ENCODE measurements at regions not wholly inside any gene's neighbourhood (a gene's known extent, or its start where the extent isn't known, plus 50 kb on each side); places are given as distances from the start of the nearest gene placed in this dataset.
A peak's percentile ranks its signal among the peaks of the same experiment; 100 is the strongest.

DNA sequence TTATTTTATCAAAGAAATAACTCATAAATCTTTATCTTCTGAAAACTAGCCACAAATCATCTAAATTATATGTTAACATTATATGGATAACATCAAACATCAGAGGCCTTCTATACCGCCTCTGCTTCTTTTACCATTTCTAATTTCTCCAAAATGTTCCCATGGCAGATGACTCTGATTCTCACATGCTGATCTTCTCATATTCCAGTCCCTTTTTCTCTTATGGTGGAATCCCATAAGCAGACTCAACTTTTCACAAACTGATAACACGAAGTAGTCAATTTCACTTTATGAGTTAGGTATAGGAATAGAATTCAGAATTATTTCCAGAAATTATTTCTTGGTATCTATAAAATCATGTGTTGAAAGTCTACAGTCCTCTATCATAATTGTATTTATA, 212.3 kb downstream of the ENC1 start:
- no peak for DNase-seq (ENCODE audit: low read depth in 1 of 2, low spot score in 1 of 2)
- Histone ChIP-seq H3K4me3 (no peak overlapping the region), H3K27ac (no peak overlapping the region), H3K27me3 (no peaks in the 10 kb centered on the region), H3K36me3 (no peaks in the 10 kb centered on the region), H3K9me3 (ENCODE audit: low read depth) (no peaks in the 10 kb centered on the region), H3K4me1 (ENCODE audit: low read depth) (peaks cover 2% of the 10 kb centered on the region)
- TF ChIP-seq, protein P1, sequence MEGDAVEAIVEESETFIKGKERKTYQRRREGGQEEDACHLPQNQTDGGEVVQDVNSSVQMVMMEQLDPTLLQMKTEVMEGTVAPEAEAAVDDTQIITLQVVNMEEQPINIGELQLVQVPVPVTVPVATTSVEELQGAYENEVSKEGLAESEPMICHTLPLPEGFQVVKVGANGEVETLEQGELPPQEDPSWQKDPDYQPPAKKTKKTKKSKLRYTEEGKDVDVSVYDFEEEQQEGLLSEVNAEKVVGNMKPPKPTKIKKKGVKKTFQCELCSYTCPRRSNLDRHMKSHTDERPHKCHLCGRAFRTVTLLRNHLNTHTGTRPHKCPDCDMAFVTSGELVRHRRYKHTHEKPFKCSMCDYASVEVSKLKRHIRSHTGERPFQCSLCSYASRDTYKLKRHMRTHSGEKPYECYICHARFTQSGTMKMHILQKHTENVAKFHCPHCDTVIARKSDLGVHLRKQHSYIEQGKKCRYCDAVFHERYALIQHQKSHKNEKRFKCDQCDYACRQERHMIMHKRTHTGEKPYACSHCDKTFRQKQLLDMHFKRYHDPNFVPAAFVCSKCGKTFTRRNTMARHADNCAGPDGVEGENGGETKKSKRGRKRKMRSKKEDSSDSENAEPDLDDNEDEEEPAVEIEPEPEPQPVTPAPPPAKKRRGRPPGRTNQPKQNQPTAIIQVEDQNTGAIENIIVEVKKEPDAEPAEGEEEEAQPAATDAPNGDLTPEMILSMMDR (IDR thresholded peaks at IDR 0.05; ENCODE audit: low read depth, low read length) = no peak

DNA sequence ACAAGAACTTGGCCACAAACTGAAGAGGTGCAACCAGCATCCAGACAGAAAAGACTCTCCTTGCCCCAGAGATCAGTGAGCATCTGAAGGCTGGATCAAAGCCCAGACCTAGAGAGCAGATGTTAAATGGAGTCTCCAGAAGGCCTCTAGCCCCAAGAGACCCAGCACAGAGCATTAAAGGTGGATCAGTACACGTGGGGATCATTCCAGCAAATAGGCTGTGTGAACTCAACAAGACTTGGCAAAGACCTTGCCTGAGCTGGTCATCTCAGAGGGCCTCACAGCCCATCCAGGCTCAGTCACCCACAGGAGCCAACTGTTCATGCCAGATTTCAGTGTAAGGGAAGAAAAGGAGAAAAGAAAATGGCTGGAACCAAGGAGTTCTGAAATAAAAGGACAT, 214.0 kb downstream of the ENC1 start:
- Histone ChIP-seq H3K27me3 (no peaks in the 10 kb centered on the region), H3K36me3 (no peaks in the 10 kb centered on the region), H3K9me3 (ENCODE audit: low read depth) (no peaks in the 10 kb centered on the region), H3K4me1 (ENCODE audit: low read depth) (peaks cover 2% of the 10 kb centered on the region), H3K27ac (no peak overlapping the region), H3K4me3 (no peak overlapping the region)
- TF ChIP-seq, protein P1 (IDR thresholded peaks at IDR 0.05; ENCODE audit: low read depth, low read length) = no peak
- DNase-seq (ENCODE audit: low read depth in 1 of 2, low spot score in 1 of 2) = no peak

DNA sequence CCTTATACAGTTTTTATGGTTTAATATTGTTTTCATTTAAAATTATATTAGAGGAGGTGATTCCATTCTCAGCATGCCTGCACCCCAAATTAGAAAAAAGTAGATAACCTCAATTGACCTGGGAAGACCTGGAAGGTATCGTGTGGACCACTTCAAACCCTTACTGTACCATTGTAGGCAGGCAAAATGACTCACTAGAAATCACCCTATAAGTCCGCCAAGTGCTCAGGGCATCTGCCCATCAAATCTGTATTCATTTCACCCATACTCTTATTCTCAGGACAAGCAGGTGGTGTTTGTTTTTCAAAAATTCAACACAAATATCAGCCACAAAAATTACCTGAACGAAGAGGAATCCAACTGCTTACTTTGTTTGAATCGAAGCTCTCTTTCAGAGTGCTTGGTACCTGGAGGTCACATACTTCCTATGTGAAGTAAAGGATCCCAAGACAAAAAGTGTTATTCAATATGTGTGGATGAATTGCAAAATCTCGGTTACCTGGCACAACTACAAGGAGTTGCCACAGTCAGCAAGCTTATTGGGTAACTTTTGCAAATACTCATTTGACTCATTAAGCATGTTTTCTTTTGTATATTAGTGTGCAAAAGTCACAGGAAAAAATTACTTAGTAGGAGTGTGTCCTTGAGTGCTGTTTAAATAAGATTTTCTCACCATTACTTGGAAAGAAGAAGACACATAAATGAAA, 216.2 kb downstream of the ENC1 start:
- TF ChIP-seq, protein P1 (IDR thresholded peaks at IDR 0.05; ENCODE audit: low read depth, low read length) = no peak
- Histone ChIP-seq H3K4me3 (no peak overlapping the region), H3K27ac (no peak overlapping the region), H3K36me3 (no peaks in the 10 kb centered on the region), H3K27me3 (no peaks in the 10 kb centered on the region), H3K9me3 (ENCODE audit: low read depth) (no peaks in the 10 kb centered on the region), H3K4me1 (ENCODE audit: low read depth) (peaks cover 2% of the 10 kb centered on the region)
- peak in 1 of 2 donors; percentile 80 for DNase-seq (ENCODE audit: low read depth in 1 of 2, low spot score in 1 of 2)

DNA sequence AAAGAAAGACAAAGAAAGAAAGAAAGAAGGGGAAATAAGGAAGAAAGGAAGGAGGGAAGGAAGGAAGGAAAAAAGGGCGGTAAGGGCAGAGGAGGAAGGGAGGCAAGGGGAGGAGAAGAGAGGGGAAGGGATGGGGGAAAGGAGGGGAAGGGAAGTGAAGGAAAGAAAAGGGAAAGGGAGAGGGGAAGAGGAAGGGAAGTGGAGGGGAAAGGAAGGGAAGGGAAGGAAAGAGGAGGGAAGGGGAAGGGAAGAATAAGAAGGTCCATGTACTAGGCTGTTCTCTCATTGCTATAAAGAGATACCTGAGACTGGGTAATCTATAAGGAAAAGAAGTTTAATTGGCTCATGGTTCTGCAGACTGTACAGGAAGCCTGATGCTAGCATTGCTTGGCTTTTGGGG, 217.1 kb downstream of the ENC1 start:
- H3K4me1 ChIP-seq (ENCODE audit: low read depth) = peaks cover 11% of the 10 kb centered on the region
- H3K27me3 ChIP-seq = no peaks in the 10 kb centered on the region
- H3K9me3 ChIP-seq (ENCODE audit: low read depth) = no peaks in the 10 kb centered on the region
- TF ChIP-seq, protein P1 (IDR thresholded peaks at IDR 0.05; ENCODE audit: low read depth, low read length) = no peak
- no peak for DNase-seq (ENCODE audit: low read depth in 1 of 2, low spot score in 1 of 2)
- H3K4me3 ChIP-seq = no peak overlapping the region
- H3K36me3 ChIP-seq = no peaks in the 10 kb centered on the region
- no peak overlapping the region for H3K27ac ChIP-seq

DNA sequence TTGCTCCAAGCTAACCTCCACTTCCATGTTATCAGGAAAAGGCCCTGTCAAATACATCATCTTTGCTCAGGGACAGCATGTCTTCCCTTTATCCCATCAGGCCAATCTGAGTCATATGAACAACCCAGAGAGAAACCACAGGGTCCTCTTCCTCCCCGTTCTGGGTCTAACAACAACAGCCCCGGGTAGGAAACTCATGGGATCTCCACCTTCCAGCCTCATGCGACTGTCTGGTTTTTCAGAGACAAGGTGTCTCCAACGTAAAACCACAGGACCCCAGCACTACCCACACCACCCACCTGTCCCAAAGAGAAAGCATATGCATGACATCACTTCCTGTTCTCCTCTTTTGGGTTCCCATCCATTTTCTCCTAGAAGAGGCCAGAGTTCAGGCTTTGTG, 217.9 kb downstream of the ENC1 start:
- Histone ChIP-seq H3K4me3 (no peak overlapping the region), H3K36me3 (no peaks in the 10 kb centered on the region), H3K9me3 (ENCODE audit: low read depth) (no peaks in the 10 kb centered on the region), H3K27ac (no peak overlapping the region), H3K4me1 (ENCODE audit: low read depth) (peaks cover 14% of the 10 kb centered on the region), H3K27me3 (no peaks in the 10 kb centered on the region)
- TF ChIP-seq, protein P1 (IDR thresholded peaks at IDR 0.05; ENCODE audit: low read depth, low read length) = no peak
- no peak for DNase-seq (ENCODE audit: low read depth in 1 of 2, low spot score in 1 of 2)

All from cardiac muscle cell (in vitro differentiated cells and primary cell).